Liver (tissue), 3 donors: ENCODE measurements at regions not wholly inside any gene's neighbourhood (a gene's known extent, or its start where the extent isn't known, plus 50 kb on each side); places are given as distances from the start of the nearest gene placed in this dataset.

Experiments
- GABPA ChIP-seq, 2 donors: IDR thresholded peaks in 1 of 2; conservative IDR thresholded peaks in 1 of 2; 2 replicates each; pipeline ENCODE4 v1.6.1; 2016; ENCODE audit warnings: antibody characterized with exemption in 2 of 2, mild to moderate bottlenecking in 1 of 2, moderate library complexity in 1 of 2
- TF ChIP-seq, protein P1 (sequence below): fragments of 150-350 bp; IDR thresholded peaks from 2 replicates; pipeline ENCODE4 v1.5.1; 2017; ENCODE audit warnings: improper control_type of control experiment, low read depth, low read length; ENCODE audit not compliant: missing input control
- donor health status: healthy.
- donor health status: healthy.

DNA sequence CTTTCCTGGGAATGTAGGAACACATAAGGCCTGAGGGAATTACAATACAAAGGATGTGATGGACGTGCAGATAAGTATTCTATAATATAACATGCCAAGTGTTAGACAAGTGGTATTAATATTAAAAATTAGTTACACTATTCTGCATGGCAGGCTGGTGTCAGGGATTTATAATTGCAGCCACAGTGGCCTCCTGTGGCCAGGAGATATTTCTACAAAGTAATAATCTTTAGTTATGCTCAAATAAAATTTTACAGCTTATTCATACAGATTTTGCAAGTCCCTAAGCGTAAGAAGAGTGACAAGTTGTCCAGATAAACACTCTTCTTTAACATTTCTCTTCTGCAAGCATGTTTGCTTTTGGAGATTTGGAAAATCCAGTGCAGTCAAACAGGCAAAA is 90.4 kb upstream of the CBLN2 start:
- TF ChIP-seq, protein P1, sequence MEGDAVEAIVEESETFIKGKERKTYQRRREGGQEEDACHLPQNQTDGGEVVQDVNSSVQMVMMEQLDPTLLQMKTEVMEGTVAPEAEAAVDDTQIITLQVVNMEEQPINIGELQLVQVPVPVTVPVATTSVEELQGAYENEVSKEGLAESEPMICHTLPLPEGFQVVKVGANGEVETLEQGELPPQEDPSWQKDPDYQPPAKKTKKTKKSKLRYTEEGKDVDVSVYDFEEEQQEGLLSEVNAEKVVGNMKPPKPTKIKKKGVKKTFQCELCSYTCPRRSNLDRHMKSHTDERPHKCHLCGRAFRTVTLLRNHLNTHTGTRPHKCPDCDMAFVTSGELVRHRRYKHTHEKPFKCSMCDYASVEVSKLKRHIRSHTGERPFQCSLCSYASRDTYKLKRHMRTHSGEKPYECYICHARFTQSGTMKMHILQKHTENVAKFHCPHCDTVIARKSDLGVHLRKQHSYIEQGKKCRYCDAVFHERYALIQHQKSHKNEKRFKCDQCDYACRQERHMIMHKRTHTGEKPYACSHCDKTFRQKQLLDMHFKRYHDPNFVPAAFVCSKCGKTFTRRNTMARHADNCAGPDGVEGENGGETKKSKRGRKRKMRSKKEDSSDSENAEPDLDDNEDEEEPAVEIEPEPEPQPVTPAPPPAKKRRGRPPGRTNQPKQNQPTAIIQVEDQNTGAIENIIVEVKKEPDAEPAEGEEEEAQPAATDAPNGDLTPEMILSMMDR, result no peak
- TF ChIP-seq GABPA (IDR thresholded peaks at IDR 0.05 in 1 of 2, conservative IDR thresholded peaks at IDR 0.05 in 1 of 2), result no peak
